ENCODE measurements at regions not wholly inside any gene's neighbourhood (a gene's known extent, or its start where the extent isn't known, plus 50 kb on each side); places are given as distances from the start of the nearest gene placed in this dataset.

DNA sequence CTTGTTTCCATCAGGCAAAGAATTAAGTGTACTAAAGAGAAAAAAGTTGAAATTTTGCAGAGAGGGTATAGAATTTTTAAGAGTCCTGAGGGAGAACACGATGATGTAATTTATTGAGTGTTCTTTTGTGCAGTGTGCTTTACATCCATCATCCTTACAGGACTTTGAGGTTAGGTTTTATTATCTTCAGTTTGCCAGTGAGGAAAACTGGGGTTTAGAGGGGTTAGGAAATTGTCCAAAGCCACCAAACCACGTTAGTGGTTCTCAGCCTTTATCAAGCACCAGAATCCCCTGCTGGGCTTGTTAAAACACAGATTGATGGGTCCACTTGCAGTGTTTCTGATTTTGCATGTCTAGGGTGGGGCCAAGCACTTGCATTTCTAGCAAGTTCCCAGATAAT lies 277.5 kb downstream of the KCNS3 start:
- H3K4me3 ChIP-seq (ENCODE audit: low read depth, low read length), result no peak overlapping the region

DNA sequence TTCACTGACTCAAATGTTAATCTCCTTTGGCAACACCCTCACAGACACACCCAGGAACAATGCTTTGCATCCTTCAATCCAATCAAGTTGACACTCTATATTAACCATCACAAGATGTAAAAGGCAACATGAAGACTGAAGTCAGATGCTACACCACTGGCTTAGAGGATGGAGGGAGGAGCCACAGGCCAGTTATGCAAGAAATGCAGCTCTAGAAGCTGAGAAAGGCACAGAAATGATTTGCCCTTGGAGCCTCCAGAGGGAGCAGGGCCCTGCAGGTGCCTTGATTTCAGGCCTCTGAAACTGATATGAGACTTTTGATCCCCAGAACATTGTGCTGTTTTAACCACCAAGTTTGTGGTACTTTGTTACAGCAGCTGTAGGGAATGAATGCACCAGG lies 276.3 kb downstream of the KCNS3 start:
- H3K4me3 ChIP-seq (ENCODE audit: low read depth, low read length), result no peak overlapping the region
- TF ChIP-seq CTCF (IDR thresholded peaks at IDR 0.05; ENCODE audit: borderline replicate concordance, insufficient read depth, low read depth, low read length), result no peak

More for the DNA sequence above, 277.5 kb downstream of the KCNS3 start:
- TF ChIP-seq CTCF (IDR thresholded peaks at IDR 0.05; ENCODE audit: borderline replicate concordance, insufficient read depth, low read depth, low read length), result no peak

GRCh38 chr2:18154259-18154658 lies 275.8 kb downstream of the KCNS3 start:
- no peak overlapping the region for H3K4me3 ChIP-seq (ENCODE audit: low read depth, low read length)
- no peak for TF ChIP-seq CTCF (IDR thresholded peaks at IDR 0.05; ENCODE audit: borderline replicate concordance, insufficient read depth, low read depth, low read length)

- H3K4me3 ChIP-seq (ENCODE audit: low read depth, low read length), result no peak overlapping the region
- TF ChIP-seq CTCF (IDR thresholded peaks at IDR 0.05; ENCODE audit: borderline replicate concordance, insufficient read depth, low read depth, low read length), result no peak
These were observed 275.3 kb downstream of the KCNS3 start for GRCh38 chr2:18153741-18154140.

DNA sequence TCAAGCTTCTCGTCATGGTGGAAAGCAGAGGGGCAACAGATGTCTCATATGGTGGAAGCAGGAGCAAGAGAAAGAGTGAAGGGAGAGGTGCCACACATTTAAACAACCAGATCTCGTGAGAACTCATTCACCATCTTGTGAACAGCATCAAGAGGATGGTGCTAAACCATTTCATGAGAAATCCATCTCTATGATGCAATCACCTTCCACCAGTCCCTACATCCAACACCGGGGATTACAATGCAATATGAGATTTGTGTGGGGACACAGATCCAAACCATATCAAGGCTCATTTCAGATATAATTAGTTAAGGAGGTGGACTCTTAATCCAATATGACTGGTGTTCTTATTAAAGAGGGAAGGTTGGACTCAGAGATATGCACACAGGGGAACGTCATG lies 272.8 kb downstream of the KCNS3 start:
- H3K4me3 ChIP-seq (ENCODE audit: low read depth, low read length), result no peak overlapping the region
- no peak for TF ChIP-seq CTCF (IDR thresholded peaks at IDR 0.05; ENCODE audit: borderline replicate concordance, insufficient read depth, low read depth, low read length)

- peak; percentile 74 for TF ChIP-seq CTCF (IDR thresholded peaks at IDR 0.05; ENCODE audit: borderline replicate concordance, insufficient read depth, low read depth, low read length)
- H3K4me3 ChIP-seq (ENCODE audit: low read depth, low read length), result no peak overlapping the region
These were observed 271.3 kb downstream of the KCNS3 start for GRCh38 chr2:18149660-18150246.

GRCh38 chr2:18136881-18137475 lies 258.5 kb downstream of the KCNS3 start:
- TF ChIP-seq CTCF (IDR thresholded peaks at IDR 0.05; ENCODE audit: borderline replicate concordance, insufficient read depth, low read depth, low read length), result no peak
- H3K4me3 ChIP-seq (ENCODE audit: low read depth, low read length), result no peak overlapping the region

All from GM12875 (cell line).